ENCODE measurements at regions not wholly inside any gene's neighbourhood (a gene's known extent, or its start where the extent isn't known, plus 50 kb on each side); places are given as distances from the start of the nearest gene placed in this dataset.
A peak's percentile ranks its signal among the peaks of the same experiment; 100 is the strongest.

DNA sequence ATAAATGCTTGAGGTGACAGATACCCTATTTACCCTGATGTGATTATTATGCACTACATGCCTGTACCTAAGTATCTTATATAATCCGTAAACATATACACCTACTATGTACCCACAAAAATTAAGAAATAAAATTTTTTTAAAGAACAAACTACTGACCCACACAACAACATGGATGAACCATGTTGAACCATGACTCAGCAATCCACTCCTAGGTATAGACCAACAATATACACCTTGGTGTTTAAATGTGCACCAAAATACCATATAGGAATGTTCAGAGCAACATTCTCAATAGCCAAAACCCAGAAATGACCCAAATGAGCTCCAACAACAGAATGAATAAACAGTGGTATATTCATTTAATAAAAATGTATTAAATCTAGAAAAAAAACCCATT is 245.1 kb downstream of the GXYLT1 start:
- no peaks in the 10 kb centered on the region for H3K27me3 ChIP-seq (ENCODE audit: control insufficient read depth, insufficient read depth, low read length)
- H4K5ac ChIP-seq (ENCODE audit: low read depth, low read length) = no peak overlapping the region
- no peaks in the 10 kb centered on the region for H3K9me3 ChIP-seq (ENCODE audit: control insufficient read depth, insufficient read depth, low read length)
- no peak overlapping the region for H2BK5ac ChIP-seq (ENCODE audit: low read depth, low read length, poor library complexity, severe bottlenecking)
- intact Hi-C loops (cut with micrococcal nuclease) (no loop called here), dilution Hi-C loops (cut with HindIII; ENCODE audit: low sequenced_read_pairs, unreplicated experiment) (no loop called here), in situ Hi-C loops (cut with MboI; ENCODE audit: low sequenced_read_pairs) (no loop called here)
- no peak overlapping the region for H2BK15ac ChIP-seq (ENCODE audit: low read depth, low read length)
- no peaks in the 10 kb centered on the region for H3K4me1 ChIP-seq (ENCODE audit: control insufficient read depth, insufficient read depth, low read length)
- H4K91ac ChIP-seq (ENCODE audit: insufficient read depth, low read depth, low read length) = no peak overlapping the region
- H3K56ac ChIP-seq (ENCODE audit: extremely low read depth, insufficient read depth, low read length) = no peak overlapping the region
- no peak overlapping the region for H2AK9ac ChIP-seq (replicated peaks; ENCODE audit: low read depth, low read length, poor library complexity)
- ChIA-PET CTCF (interaction anchor here (1.2 kb wide), 1 partner anchor 46 kb away, joined by 3 read pairs; no protein-coding TSS in a partner anchor), POLR2A (ENCODE audit: unreplicated experiment) (no interaction called here)
- H2BK20ac ChIP-seq (ENCODE audit: low read depth, low read length) = no peak overlapping the region
- no peak overlapping the region for H2AK5ac ChIP-seq (ENCODE audit: low read depth, low read length)
- no peak overlapping the region for H3K4ac ChIP-seq (ENCODE audit: low read depth, low read length)
- DNase-seq (no peak), ATAC-seq (ENCODE audit: low read depth) (no peak)
- H3K4me3 ChIP-seq (ENCODE audit: insufficient read depth, low read depth, low read length) = no peak overlapping the region
- no peaks in the 10 kb centered on the region for H3K9me1 ChIP-seq (ENCODE audit: insufficient read depth, low read length)
- H4K20me1 ChIP-seq (ENCODE audit: insufficient read depth, low read length) = no peaks in the 10 kb centered on the region
- H3K14ac ChIP-seq (replicated peaks; ENCODE audit: low read depth, low read length) = no peak overlapping the region
- no peaks in the 10 kb centered on the region for H3K79me1 ChIP-seq (ENCODE audit: low read depth in 1 of 2, low read length in 2 of 2)
- BruUV-seq (replicated peaks) = no TSS peak
- no peak overlapping the region for H4K8ac ChIP-seq (ENCODE audit: low read depth in 2 of 2, low read length in 2 of 2)
- no peak overlapping the region for H3K9ac ChIP-seq (ENCODE audit: low read depth, low read length)
- no peak overlapping the region for H3K23ac ChIP-seq (ENCODE audit: low read depth, low read length)
- no peak overlapping the region for H2AFZ ChIP-seq (replicated peaks; ENCODE audit: low read length, poor library complexity)
- no CpG with 5 or more reads among the region's 1 CpG for WGBS, 2 experiments (ENCODE audit: extremely low coverage in 2 of 2, insufficient read length in 1 of 2)
- TF ChIP-seq, protein P1, sequence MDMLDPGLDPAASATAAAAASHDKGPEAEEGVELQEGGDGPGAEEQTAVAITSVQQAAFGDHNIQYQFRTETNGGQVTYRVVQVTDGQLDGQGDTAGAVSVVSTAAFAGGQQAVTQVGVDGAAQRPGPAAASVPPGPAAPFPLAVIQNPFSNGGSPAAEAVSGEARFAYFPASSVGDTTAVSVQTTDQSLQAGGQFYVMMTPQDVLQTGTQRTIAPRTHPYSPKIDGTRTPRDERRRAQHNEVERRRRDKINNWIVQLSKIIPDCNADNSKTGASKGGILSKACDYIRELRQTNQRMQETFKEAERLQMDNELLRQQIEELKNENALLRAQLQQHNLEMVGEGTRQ (IDR thresholded peaks at IDR 0.05; ENCODE audit: low read depth, low read length) = no peak
- peak; percentile 81 for TF ChIP-seq NFE2L2 (IDR thresholded peaks at IDR 0.05; ENCODE audit: low read depth, low read length)
- H2BK120ac ChIP-seq (ENCODE audit: low read depth, low read length) = no peak overlapping the region
- H3K27ac ChIP-seq (ENCODE audit: insufficient read depth, low read length) = no peak overlapping the region
- H3K18ac ChIP-seq (ENCODE audit: low read depth, low read length) = no peak overlapping the region
- no peak overlapping the region for H3K4me2 ChIP-seq (ENCODE audit: low read depth, low read length)
- no peaks in the 10 kb centered on the region for H3K36me3 ChIP-seq (ENCODE audit: control insufficient read depth, insufficient read depth, low read length)

Measured in IMR-90 (cell line).